Progenitor cell of endocrine pancreas (in vitro differentiated cells): ENCODE measurements at regions not wholly inside any gene's neighbourhood (a gene's known extent, or its start where the extent isn't known, plus 50 kb on each side); places are given as distances from the start of the nearest gene placed in this dataset.

ENCODE experiments used
- DNase-seq: peaks from one replicate; pipeline ENCODE4 v3.0.0; 2021; ENCODE audit warnings: low spot score; ENCODE audit not compliant: unreplicated experiment
- H3K27ac Mint-ChIP-seq: 2 replicates; pipeline ENCODE4 v1.8.0; 2021; ENCODE audit warnings: mild to moderate bottlenecking, moderate library complexity, mixed read lengths
- H3K27me3 Mint-ChIP-seq: 2 replicates; pipeline ENCODE4 v1.8.0; 2021; ENCODE audit warnings: mixed read lengths
- H3K36me3 Mint-ChIP-seq: 2 replicates; pipeline ENCODE4 v1.8.0; 2022; ENCODE audit warnings: mixed read lengths; ENCODE audit not compliant: insufficient read depth
- H3K4me1 Mint-ChIP-seq: 2 replicates; pipeline ENCODE4 v1.8.0; 2021; ENCODE audit warnings: low read depth, mixed read lengths
- H3K4me3 Mint-ChIP-seq: 2 replicates; pipeline ENCODE4 v1.8.0; 2021; ENCODE audit warnings: low read depth, mild to moderate bottlenecking, moderate library complexity, mixed read lengths
- H3K9me3 Mint-ChIP-seq: 2 replicates; pipeline ENCODE4 v1.8.0; 2021; ENCODE audit warnings: low read depth, mixed read lengths
- TF ChIP-seq, protein P1 (sequence below): fragments of 200-600 bp; sonication (generic); IDR thresholded peaks from one replicate; pipeline ENCODE4 v1.5.0; 2021; ENCODE audit warnings: antibody characterized with exemption, mild to moderate bottlenecking; ENCODE audit not compliant: unreplicated experiment

DNA sequence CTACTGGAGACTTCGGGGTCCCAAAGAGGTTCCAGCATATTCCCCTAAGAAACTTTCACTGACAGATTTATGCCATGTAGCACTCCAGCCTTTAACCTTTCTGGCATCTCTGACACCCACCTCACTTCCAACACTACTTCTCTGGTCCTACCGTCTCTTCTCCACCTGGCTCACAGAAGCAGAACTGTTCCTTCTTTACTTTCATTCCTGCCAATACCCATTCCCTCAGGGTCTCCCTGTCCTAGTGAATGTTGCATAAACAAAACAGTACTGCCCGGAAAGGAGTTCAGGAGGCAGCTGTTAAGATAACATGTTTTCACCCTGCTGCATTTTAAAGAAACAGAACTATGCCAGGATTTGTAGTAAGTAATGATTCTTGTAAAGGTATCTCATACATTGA, 136.0 kb upstream of the MIR17HG start:
- Mint-ChIP-seq H3K36me3 (no peaks in the 10 kb centered on the region), H3K4me1 (peaks cover 1% of the 10 kb centered on the region), H3K27me3 (no peaks in the 10 kb centered on the region), H3K9me3 (no peaks in the 10 kb centered on the region), H3K27ac (no peak overlapping the region), H3K4me3 (no peak overlapping the region)
- DNase-seq: no peak
- TF ChIP-seq, protein P1, sequence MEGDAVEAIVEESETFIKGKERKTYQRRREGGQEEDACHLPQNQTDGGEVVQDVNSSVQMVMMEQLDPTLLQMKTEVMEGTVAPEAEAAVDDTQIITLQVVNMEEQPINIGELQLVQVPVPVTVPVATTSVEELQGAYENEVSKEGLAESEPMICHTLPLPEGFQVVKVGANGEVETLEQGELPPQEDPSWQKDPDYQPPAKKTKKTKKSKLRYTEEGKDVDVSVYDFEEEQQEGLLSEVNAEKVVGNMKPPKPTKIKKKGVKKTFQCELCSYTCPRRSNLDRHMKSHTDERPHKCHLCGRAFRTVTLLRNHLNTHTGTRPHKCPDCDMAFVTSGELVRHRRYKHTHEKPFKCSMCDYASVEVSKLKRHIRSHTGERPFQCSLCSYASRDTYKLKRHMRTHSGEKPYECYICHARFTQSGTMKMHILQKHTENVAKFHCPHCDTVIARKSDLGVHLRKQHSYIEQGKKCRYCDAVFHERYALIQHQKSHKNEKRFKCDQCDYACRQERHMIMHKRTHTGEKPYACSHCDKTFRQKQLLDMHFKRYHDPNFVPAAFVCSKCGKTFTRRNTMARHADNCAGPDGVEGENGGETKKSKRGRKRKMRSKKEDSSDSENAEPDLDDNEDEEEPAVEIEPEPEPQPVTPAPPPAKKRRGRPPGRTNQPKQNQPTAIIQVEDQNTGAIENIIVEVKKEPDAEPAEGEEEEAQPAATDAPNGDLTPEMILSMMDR: no peak

DNA sequence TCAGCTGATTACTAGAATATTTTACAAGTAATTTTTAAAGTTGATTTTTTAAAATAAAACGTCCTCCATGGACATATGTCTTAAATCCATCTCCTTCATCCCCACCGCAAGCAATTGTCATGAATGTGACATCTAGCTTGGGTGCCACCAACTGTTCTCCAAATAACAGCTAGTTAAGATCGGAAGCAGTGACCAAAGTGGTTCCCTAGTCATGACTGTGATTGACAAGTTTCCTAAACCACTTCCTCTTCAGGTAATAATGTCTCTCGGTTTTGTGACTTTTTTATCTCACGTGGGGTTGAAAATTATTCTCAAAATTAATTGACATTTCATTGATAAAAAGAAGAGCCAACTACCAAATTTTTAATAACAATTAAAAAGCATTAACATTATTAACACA, 135.3 kb upstream of the MIR17HG start:
- no peak overlapping the region for H3K27ac Mint-ChIP-seq
- no peaks in the 10 kb centered on the region for H3K36me3 Mint-ChIP-seq
- H3K9me3 Mint-ChIP-seq: no peaks in the 10 kb centered on the region
- H3K27me3 Mint-ChIP-seq: no peaks in the 10 kb centered on the region
- TF ChIP-seq, protein P1: no peak
- peaks cover 1% of the 10 kb centered on the region for H3K4me1 Mint-ChIP-seq
- no peak overlapping the region for H3K4me3 Mint-ChIP-seq
- no peak for DNase-seq

DNA sequence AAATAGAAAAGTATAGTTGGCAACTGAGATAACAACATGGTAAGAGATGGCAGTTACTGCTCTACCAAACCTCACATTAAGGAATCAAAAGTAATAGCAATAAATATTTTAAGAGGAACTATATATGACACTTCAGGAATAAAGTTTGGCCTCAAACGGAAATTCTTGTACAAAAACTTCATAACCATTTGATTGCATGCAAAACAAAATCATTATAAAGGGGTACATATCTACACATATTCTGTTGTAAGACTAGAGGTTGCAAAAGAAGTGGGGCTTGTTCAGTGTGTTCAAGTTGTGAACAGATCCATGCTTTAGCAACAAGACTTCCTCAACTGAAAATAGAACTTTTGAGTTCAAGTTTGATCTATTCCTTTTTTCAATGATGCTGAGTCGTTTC, 133.5 kb upstream of the MIR17HG start:
- peaks cover 4% of the 10 kb centered on the region for H3K4me1 Mint-ChIP-seq
- H3K27me3 Mint-ChIP-seq: peaks cover 2% of the 10 kb centered on the region
- TF ChIP-seq, protein P1: no peak
- no peaks in the 10 kb centered on the region for H3K36me3 Mint-ChIP-seq
- no peak overlapping the region for H3K4me3 Mint-ChIP-seq
- DNase-seq: no peak
- no peaks in the 10 kb centered on the region for H3K9me3 Mint-ChIP-seq
- no peak overlapping the region for H3K27ac Mint-ChIP-seq

DNA sequence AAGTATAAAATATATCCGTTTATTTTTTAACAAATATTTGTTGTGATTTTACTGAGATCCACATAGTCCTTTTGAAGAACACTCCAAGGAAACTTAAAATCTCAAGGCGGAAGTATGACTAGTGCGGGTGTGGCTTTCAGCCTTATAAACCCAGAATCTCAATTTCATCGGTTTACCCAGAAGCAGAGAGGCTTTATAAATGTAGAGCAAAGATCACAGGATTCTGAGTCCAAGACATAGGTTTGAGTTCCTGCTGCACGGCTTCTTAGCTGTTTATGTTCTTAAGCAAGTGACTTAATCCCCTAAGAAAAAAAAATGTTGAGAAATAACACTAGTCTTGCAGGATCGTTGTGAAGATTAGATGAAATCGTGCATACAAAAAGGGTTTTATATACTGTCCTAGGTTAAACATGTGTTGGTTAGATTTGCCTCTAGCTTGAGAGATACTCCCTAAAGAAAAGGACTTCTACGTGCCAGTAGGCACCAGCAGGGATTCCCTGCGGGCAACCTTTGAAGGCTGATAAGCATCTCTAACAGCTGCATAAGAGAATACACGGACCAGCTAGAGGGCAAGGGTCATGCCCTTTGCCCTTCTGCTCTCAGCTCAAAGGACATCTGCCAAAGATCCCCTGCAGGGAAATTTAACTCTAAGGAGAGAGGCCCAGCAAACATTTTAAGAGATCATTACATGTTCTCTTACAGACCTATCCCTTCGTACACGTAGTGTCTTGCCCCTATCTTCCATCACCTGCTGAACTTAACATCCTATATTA, 130.4 kb upstream of the MIR17HG start:
- no peak for DNase-seq
- peaks cover 2% of the 10 kb centered on the region for H3K27me3 Mint-ChIP-seq
- no peaks in the 10 kb centered on the region for H3K9me3 Mint-ChIP-seq
- H3K36me3 Mint-ChIP-seq: no peaks in the 10 kb centered on the region
- H3K4me3 Mint-ChIP-seq: no peak overlapping the region
- TF ChIP-seq, protein P1: no peak
- H3K4me1 Mint-ChIP-seq: peaks cover 7% of the 10 kb centered on the region
- no peak overlapping the region for H3K27ac Mint-ChIP-seq

DNA sequence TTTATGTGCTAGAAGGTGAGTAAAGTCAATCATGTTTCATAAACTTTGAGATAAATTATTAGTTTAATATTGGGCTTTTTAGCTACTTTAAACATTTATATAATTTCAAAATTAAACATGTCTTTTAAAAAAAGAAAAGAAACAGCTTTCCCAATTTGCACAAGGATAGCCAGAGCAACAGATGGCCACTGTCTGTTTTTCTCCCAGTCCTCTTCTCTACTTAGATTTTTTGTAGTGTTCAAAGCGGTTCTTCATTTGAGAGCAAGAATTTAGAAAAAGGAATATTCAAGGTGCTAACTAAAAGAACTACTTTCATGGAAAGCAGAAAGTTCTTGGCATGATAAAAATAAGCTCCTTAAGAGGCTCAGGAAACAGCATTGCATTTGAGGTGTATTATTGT, 128.3 kb upstream of the MIR17HG start:
- Mint-ChIP-seq H3K9me3 (no peaks in the 10 kb centered on the region), H3K27ac (no peak overlapping the region), H3K4me1 (peaks cover 6% of the 10 kb centered on the region), H3K27me3 (peaks cover 2% of the 10 kb centered on the region), H3K36me3 (no peaks in the 10 kb centered on the region), H3K4me3 (no peak overlapping the region)
- TF ChIP-seq, protein P1: no peak
- no peak for DNase-seq
